ENCODE measurements at regions not wholly inside any gene's neighbourhood (a gene's known extent, or its start where the extent isn't known, plus 50 kb on each side); places are given as distances from the start of the nearest gene placed in this dataset.

DNA sequence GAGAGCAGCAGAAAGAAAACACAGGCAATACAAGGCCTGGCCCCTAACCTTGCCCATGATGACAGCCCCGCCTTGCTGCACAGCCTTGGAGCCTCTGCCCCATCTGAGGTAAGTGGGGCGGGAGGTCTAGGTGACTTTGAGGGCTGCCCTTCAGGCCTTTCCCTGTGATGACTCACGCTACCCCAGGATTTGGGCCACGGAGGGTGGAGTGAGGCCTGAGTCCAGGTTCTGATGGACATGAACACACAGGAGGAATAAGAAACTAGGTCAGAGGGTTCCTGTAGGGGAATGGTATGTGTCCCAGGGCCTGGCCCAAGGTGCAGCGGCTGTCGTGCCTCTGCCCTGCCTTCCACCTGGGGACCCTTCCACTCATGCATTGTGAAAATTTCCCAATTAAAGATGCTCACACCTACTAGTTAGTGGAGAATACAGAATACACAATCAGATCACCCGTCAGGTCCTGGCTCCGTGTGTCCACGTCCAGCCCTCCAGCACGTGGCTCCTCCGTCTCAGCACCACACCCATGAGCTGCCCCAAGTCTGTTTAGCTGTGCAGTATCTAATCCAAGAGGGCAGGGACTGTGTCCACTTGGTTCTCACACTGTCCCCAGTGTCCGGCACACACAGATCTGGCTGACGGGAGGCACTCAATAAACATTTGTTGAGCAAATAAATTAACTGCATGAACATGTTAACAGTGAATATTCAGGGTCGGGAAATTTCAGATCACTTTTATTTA lies 111.0 kb downstream of the CHST1 start:
- no peak for DNase-seq (ENCODE audit: low spot score in 2 of 2)
- H3K9me3 ChIP-seq, result no peaks in the 10 kb centered on the region
- WGBS, result 62% methylated on average over 14 of the region's 14 CpGs
- H3K27me3 ChIP-seq, result no peaks in the 10 kb centered on the region
- H3K27ac ChIP-seq, result no peak overlapping the region
- no peak overlapping the region for H3K4me3 ChIP-seq
- no peaks in the 10 kb centered on the region for H3K4me1 ChIP-seq
- no peaks in the 10 kb centered on the region for H3K36me3 ChIP-seq
- no peak for TF ChIP-seq POLR2A (IDR thresholded peaks at IDR 0.05)
- TF ChIP-seq EP300 (IDR thresholded peaks at IDR 0.05), result no peak
- TF ChIP-seq, protein P1, sequence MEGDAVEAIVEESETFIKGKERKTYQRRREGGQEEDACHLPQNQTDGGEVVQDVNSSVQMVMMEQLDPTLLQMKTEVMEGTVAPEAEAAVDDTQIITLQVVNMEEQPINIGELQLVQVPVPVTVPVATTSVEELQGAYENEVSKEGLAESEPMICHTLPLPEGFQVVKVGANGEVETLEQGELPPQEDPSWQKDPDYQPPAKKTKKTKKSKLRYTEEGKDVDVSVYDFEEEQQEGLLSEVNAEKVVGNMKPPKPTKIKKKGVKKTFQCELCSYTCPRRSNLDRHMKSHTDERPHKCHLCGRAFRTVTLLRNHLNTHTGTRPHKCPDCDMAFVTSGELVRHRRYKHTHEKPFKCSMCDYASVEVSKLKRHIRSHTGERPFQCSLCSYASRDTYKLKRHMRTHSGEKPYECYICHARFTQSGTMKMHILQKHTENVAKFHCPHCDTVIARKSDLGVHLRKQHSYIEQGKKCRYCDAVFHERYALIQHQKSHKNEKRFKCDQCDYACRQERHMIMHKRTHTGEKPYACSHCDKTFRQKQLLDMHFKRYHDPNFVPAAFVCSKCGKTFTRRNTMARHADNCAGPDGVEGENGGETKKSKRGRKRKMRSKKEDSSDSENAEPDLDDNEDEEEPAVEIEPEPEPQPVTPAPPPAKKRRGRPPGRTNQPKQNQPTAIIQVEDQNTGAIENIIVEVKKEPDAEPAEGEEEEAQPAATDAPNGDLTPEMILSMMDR (IDR thresholded peaks at IDR 0.05), result no peak
- TF ChIP-seq POLR2AphosphoS5 (IDR thresholded peaks at IDR 0.05), result no peak

DNA sequence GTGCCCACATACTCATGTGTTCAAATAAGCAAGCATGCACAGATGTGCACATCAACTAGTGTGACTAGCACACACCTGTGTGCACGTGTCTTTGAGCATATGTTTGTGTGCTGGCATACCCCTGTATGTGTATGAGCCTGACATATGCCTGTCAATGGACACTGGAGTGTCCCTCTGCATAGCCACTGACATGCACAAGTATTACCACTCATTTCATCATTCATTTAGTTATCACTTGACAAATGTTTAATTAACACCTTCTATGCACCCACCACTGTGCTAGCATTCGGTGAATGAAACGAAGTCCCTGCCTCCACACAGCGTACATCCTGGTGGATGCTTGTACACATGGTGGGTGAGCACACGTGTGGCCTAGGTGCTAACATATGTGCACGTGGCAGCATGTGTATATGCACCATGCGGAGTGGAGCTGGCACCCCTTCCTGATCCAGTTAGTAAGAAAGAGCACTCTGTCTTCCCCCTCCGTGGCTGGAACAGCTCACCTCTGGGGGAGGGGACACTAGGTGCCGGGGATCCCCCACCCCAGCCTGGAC lies 112.0 kb downstream of the CHST1 start:
- no peak overlapping the region for H3K4me3 ChIP-seq
- no peak for DNase-seq (ENCODE audit: low spot score in 2 of 2)
- TF ChIP-seq, protein P1 (IDR thresholded peaks at IDR 0.05), result no peak
- TF ChIP-seq POLR2A (IDR thresholded peaks at IDR 0.05) (no peak), POLR2AphosphoS5 (IDR thresholded peaks at IDR 0.05) (no peak), EP300 (IDR thresholded peaks at IDR 0.05) (no peak)
- H3K27me3 ChIP-seq, result no peaks in the 10 kb centered on the region
- H3K27ac ChIP-seq, result no peak overlapping the region
- no peaks in the 10 kb centered on the region for H3K4me1 ChIP-seq
- no peaks in the 10 kb centered on the region for H3K9me3 ChIP-seq
- no peaks in the 10 kb centered on the region for H3K36me3 ChIP-seq
- 86% methylated on average over 8 of the region's 9 CpGs for WGBS

DNA sequence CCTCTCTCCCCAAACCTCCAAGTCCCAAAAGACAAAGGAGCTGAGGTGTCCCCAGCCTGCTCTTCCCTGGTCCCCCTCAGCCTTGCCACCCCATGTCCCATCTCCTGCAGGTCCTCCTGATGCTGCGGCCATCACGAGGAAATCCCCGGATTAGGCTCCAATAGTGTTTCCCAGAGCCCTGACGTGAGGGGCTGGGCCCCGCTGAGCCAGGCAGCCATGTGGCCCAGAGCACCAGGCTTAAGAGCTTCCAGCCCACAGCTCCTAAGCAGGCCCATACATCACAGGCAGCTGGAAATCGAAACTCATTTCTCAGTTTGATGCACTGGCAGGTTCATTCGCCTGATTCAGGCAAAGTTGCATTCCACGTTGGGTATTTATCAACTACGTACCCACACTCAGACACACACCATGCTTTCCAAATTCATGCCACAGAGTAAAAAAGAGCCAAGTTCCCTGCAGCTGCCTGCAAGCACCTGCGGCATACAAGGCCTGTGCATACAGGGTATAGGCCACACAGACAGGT lies 114.2 kb downstream of the CHST1 start:
- 88% methylated on average over 9 of the region's 10 CpGs for WGBS
- TF ChIP-seq POLR2AphosphoS5 (IDR thresholded peaks at IDR 0.05) (no peak), POLR2A (IDR thresholded peaks at IDR 0.05) (no peak)

DNA sequence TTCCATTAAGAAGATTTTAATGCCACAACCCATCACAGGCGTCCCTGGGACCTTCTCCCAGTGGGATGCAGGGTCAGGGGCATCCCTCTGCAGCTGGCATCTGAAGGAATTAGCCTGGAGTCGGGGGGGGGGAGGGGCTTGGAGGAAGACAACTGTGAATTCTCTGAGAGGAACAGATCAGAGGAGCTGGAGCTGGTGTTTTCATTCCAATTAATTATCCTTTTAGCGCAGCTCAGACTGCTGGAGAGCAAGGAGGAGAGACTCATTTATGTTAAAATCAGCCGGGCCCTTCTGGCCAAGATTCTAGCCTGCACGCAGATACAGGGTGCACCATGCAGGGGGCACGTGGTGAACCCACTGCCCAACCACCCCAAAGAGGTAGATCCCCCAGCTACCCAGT lies 116.2 kb downstream of the CHST1 start:
- H3K4me1 ChIP-seq, result no peaks in the 10 kb centered on the region
- WGBS, result 51% methylated on average over 5 of the region's 6 CpGs
- peaks cover 3% of the 10 kb centered on the region for H3K27me3 ChIP-seq
- H3K27ac ChIP-seq, result no peak overlapping the region
- no peak overlapping the region for H3K4me3 ChIP-seq
- no peak for DNase-seq (ENCODE audit: low spot score in 2 of 2)
- no peaks in the 10 kb centered on the region for H3K36me3 ChIP-seq
- H3K9me3 ChIP-seq, result no peaks in the 10 kb centered on the region
- TF ChIP-seq POLR2A (IDR thresholded peaks at IDR 0.05), result no peak
- TF ChIP-seq EP300 (IDR thresholded peaks at IDR 0.05), result no peak
- TF ChIP-seq, protein P1 (IDR thresholded peaks at IDR 0.05), result no peak
- TF ChIP-seq POLR2AphosphoS5 (IDR thresholded peaks at IDR 0.05), result no peak

More for the DNA sequence above, 114.2 kb downstream of the CHST1 start:
- Histone ChIP-seq H3K36me3 (no peaks in the 10 kb centered on the region), H3K4me1 (no peaks in the 10 kb centered on the region), H3K27ac (no peak overlapping the region), H3K4me3 (no peak overlapping the region), H3K27me3 (no peaks in the 10 kb centered on the region), H3K9me3 (no peaks in the 10 kb centered on the region)
- no peak for DNase-seq (ENCODE audit: low spot score in 2 of 2)

DNA sequence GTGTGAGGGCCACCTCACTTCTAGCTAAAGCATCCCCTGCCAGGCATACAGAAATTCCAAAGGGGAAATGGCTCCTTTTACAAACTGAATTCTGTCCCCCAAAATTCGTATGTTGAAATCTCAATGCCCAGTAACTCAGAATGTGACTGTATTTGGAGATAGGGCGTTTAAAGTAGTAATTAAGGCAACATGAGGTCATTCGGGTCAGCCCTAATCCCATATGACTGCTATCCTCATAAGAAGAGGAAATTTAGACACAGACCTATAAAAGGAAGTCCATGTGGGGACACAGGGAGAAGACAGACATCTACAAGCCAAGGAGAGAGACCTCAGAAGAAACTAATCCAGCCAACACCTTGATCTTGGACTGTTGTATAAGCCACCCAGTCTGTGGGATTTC lies 119.1 kb downstream of the CHST1 start:
- no peaks in the 10 kb centered on the region for H3K4me1 ChIP-seq
- H3K27me3 ChIP-seq, result peaks cover 25% of the 10 kb centered on the region
- TF ChIP-seq, protein P1 (IDR thresholded peaks at IDR 0.05), result no peak
- TF ChIP-seq POLR2AphosphoS5 (IDR thresholded peaks at IDR 0.05), result no peak
- no peaks in the 10 kb centered on the region for H3K36me3 ChIP-seq
- no peaks in the 10 kb centered on the region for H3K9me3 ChIP-seq
- H3K4me3 ChIP-seq, result no peak overlapping the region
- no peak overlapping the region for H3K27ac ChIP-seq
- no peak for DNase-seq (ENCODE audit: low spot score in 2 of 2)
- 53% methylated on average over 3 of the region's 3 CpGs for WGBS

Data from suprapubic skin (tissue), 4 donors.